OCI-LY1 (cell line): ENCODE measurements at regions not wholly inside any gene's neighbourhood (a gene's known extent, or its start where the extent isn't known, plus 50 kb on each side); places are given as distances from the start of the nearest gene placed in this dataset.

Experiments used
- H2AFZ ChIP-seq: fragments of 200-600 bp; sonication (generic), shearing (Covaris generic); 2 replicates; pipeline ENCODE4 v1.6.0; 2014; ENCODE audit warnings: antibody characterized with exemption, mild to moderate bottlenecking, low read length
- H3F3A ChIP-seq: fragments of 200-600 bp; sonication (generic), shearing (Covaris generic); 2 replicates; pipeline ENCODE4 v1.6.0; 2014; ENCODE audit warnings: mild to moderate bottlenecking, antibody characterized with exemption, low read length, moderate library complexity; ENCODE audit not compliant: insufficient read depth
- H3K27ac ChIP-seq: fragments of 200-600 bp; sonication (generic); 2 replicates; pipeline ENCODE4 v1.5.1; 2014; ENCODE audit warnings: low read length, mixed run types, mild to moderate bottlenecking, low read depth; ENCODE audit not compliant: poor library complexity, severe bottlenecking
- H3K27me3 ChIP-seq: fragments of 200-600 bp; sonication (generic); 2 replicates; pipeline ENCODE4 v1.6.0; 2014; ENCODE audit warnings: antibody characterized with exemption, mild to moderate bottlenecking, low read length, moderate library complexity; ENCODE audit not compliant: insufficient read depth
- H3K36me3 ChIP-seq: fragments of 200-600 bp; sonication (generic); 2 replicates; pipeline ENCODE4 v1.6.1; 2014; ENCODE audit warnings: mild to moderate bottlenecking, antibody characterized with exemption, low read length, moderate library complexity, mixed read lengths; ENCODE audit not compliant: insufficient read depth
- H3K4me1 ChIP-seq: fragments of 200-600 bp; sonication (generic); 2 replicates; pipeline ENCODE4 v1.5.1; 2014; ENCODE audit warnings: mild to moderate bottlenecking, low read length, moderate library complexity; ENCODE audit not compliant: insufficient read depth, severe bottlenecking
- H3K4me2 ChIP-seq: fragments of 200-600 bp; sonication (generic), shearing (Covaris generic); 2 replicates; pipeline ENCODE4 v1.6.1; 2014; ENCODE audit warnings: low read length
- H3K4me3 ChIP-seq: fragments of 200-600 bp; sonication (generic); 2 replicates; pipeline ENCODE4 v1.5.1; 2014; ENCODE audit warnings: low read length, low read depth, mild to moderate bottlenecking, mixed read lengths; ENCODE audit not compliant: poor library complexity, severe bottlenecking
- H3K79me2 ChIP-seq: fragments of 200-600 bp; shearing (Covaris generic); 2 replicates; pipeline ENCODE4 v1.6.1; 2016; ENCODE audit warnings: mixed run types, low read length, mixed read lengths; ENCODE audit not compliant: insufficient read depth
- H3K9ac ChIP-seq: fragments of 200-600 bp; sonication (generic), shearing (Covaris generic); 2 replicates; pipeline ENCODE4 v1.6.1; 2014; ENCODE audit warnings: mild to moderate bottlenecking, low read length, mixed read lengths
- H3K9me2 ChIP-seq: fragments of 200-600 bp; sonication (generic), shearing (Covaris generic); 2 replicates; pipeline ENCODE4 v1.6.1; 2014; ENCODE audit warnings: low read depth, mild to moderate bottlenecking, low read length, mixed read lengths
- H3K9me3 ChIP-seq: fragments of 200-600 bp; shearing (Covaris generic); 2 replicates; pipeline ENCODE4 v1.6.1; 2014; ENCODE audit warnings: low read length, mixed read lengths
- H4K20me1 ChIP-seq: fragments of 200-600 bp; sonication (generic), shearing (Covaris generic); 2 replicates; pipeline ENCODE4 v1.6.0; 2016; ENCODE audit warnings: mild to moderate bottlenecking, low read length; ENCODE audit not compliant: insufficient read depth
- CTCF ChIP-seq: fragments of 200-600 bp; sonication (generic), shearing (Covaris generic); IDR thresholded peaks from 2 replicates; pipeline ENCODE4 v1.5.1; 2017; ENCODE audit warnings: mild to moderate bottlenecking, antibody characterized with exemption, low read length, moderate library complexity, mixed read lengths
- EZH2 ChIP-seq: fragments of 200-600 bp; sonication (generic), shearing (Covaris generic); IDR thresholded peaks from 2 replicates; pipeline ENCODE4 v1.8.0; 2017; ENCODE audit warnings: borderline replicate concordance, mixed run types, mild to moderate bottlenecking, antibody characterized with exemption, low read length, moderate library complexity, mixed read lengths

GRCh38 chr19:56959205-56959604, 118.7 kb upstream of the PEG3 start:
- H3K9ac ChIP-seq, result no peak overlapping the region
- H3K4me2 ChIP-seq, result no peak overlapping the region
- no peaks in the 10 kb centered on the region for H3F3A ChIP-seq
- no peak for TF ChIP-seq CTCF
- no peaks in the 10 kb centered on the region for H3K36me3 ChIP-seq
- no peak overlapping the region for H2AFZ ChIP-seq
- H3K27ac ChIP-seq, result no peak overlapping the region
- no peaks in the 10 kb centered on the region for H3K9me3 ChIP-seq
- H3K4me3 ChIP-seq, result no peak overlapping the region
- no peaks in the 10 kb centered on the region for H3K27me3 ChIP-seq
- H3K4me1 ChIP-seq, result no peaks in the 10 kb centered on the region
- H3K9me2 ChIP-seq, result no peaks in the 10 kb centered on the region
- H3K79me2 ChIP-seq, result no peaks in the 10 kb centered on the region
- H4K20me1 ChIP-seq, result no peaks in the 10 kb centered on the region

- Histone ChIP-seq H3K9me2 (no peaks in the 10 kb centered on the region), H4K20me1 (no peaks in the 10 kb centered on the region), H3K79me2 (no peaks in the 10 kb centered on the region), H2AFZ (no peak overlapping the region), H3K27me3 (no peaks in the 10 kb centered on the region), H3K4me1 (no peaks in the 10 kb centered on the region), H3K4me2 (no peak overlapping the region), H3F3A (no peaks in the 10 kb centered on the region), H3K9ac (no peak overlapping the region), H3K27ac (no peak overlapping the region), H3K36me3 (no peaks in the 10 kb centered on the region), H3K4me3 (no peak overlapping the region), H3K9me3 (no peaks in the 10 kb centered on the region)
- TF ChIP-seq CTCF (no peak), EZH2 (no peak)
Observed at GRCh38 chr19:56960959-56961543, 120.5 kb upstream of the PEG3 start.

GRCh38 chr19:56964410-56964920, 123.9 kb upstream of the PEG3 start:
- no peak overlapping the region for H3K4me3 ChIP-seq
- no peaks in the 10 kb centered on the region for H4K20me1 ChIP-seq
- H3K9me3 ChIP-seq, result no peaks in the 10 kb centered on the region
- H3K27ac ChIP-seq, result no peak overlapping the region
- H3K36me3 ChIP-seq, result no peaks in the 10 kb centered on the region
- no peaks in the 10 kb centered on the region for H3F3A ChIP-seq
- H3K27me3 ChIP-seq, result no peaks in the 10 kb centered on the region
- no peaks in the 10 kb centered on the region for H3K9me2 ChIP-seq
- H2AFZ ChIP-seq, result no peak overlapping the region
- no peak overlapping the region for H3K4me2 ChIP-seq
- no peak for TF ChIP-seq EZH2
- no peak for TF ChIP-seq CTCF
- no peaks in the 10 kb centered on the region for H3K4me1 ChIP-seq
- H3K79me2 ChIP-seq, result no peaks in the 10 kb centered on the region
- H3K9ac ChIP-seq, result no peak overlapping the region
